Panc1 (cell line): ENCODE measurements at regions not wholly inside any gene's neighbourhood (a gene's known extent, or its start where the extent isn't known, plus 50 kb on each side); places are given as distances from the start of the nearest gene placed in this dataset.
A peak's percentile ranks its signal among the peaks of the same experiment; 100 is the strongest.

Experiments used
- ATAC-seq: fragments of 200-7000 bp; cut with Tn5 transposase; 2 replicates; pipeline ENCODE4 v1.9.1; 2020; ENCODE audit warnings: mild to moderate bottlenecking, moderate library complexity
- BruUV-seq: library from RNA; stranded (reverse); fragments of 400-500 nt; replicated peaks from 2 replicates; lab custom pipeline; 2021; lab: Mats Ljungman, UMichigan
- CTCF ChIA-PET: fragments of 300-600 bp; sonication (Branson Sonifier 250); formaldehyde crosslinking; loops from one replicate; lab custom pipeline; 2022; ENCODE audit warnings: antibody characterized with exemption; lab: Charles Lee
- POLR2A ChIA-PET: fragments of 300-600 bp; sonication (Branson Sonifier 250); formaldehyde crosslinking; loops from one replicate; lab custom pipeline; 2022; ENCODE audit warnings: antibody characterized with exemption; lab: Charles Lee
- DNase-seq: peaks from one replicate; pipeline ENCODE4 v3.0.0-alpha.2; 2010; ENCODE audit warnings: low read depth, low spot score
- H3K27ac ChIP-seq: 2 replicates; pipeline ENCODE4 v1.5.1; 2011; ENCODE audit warnings: mild to moderate bottlenecking, low read length, inconsistent platforms
- H3K27me3 ChIP-seq: fragments of 200-500 bp; sonication (Bioruptor generic); 2 replicates; pipeline ENCODE4 v1.6.0; 2014; ENCODE audit warnings: low read length, inconsistent platforms; ENCODE audit not compliant: control insufficient read depth, insufficient read depth
- H3K36me3 ChIP-seq: fragments of 200-500 bp; sonication (Bioruptor generic); 2 replicates; pipeline ENCODE4 v1.5.1; 2014; ENCODE audit warnings: inconsistent platforms, mild to moderate bottlenecking, low read length, moderate library complexity; ENCODE audit not compliant: control insufficient read depth, insufficient read depth
- H3K4me1 ChIP-seq: 2 replicates; pipeline ENCODE4 v1.5.1; 2011; ENCODE audit warnings: inconsistent platforms, mild to moderate bottlenecking, low read length, moderate library complexity; ENCODE audit not compliant: control insufficient read depth, insufficient read depth
- H3K4me3 ChIP-seq, 2 experiments: 2 replicates each; pipeline ENCODE4 v1.5.1; 2011 to 2012; ENCODE audit warnings: low read depth in 2 of 2, low read length in 2 of 2, mild to moderate bottlenecking in 2 of 2, inconsistent platforms in 1 of 2, moderate library complexity in 1 of 2
- H3K9me3 ChIP-seq: fragments of 200-500 bp; sonication (Bioruptor generic); 2 replicates; pipeline ENCODE4 v1.5.1; 2014; ENCODE audit warnings: low read depth, mild to moderate bottlenecking, inconsistent platforms, low read length, moderate library complexity; ENCODE audit not compliant: control insufficient read depth, insufficient read depth
- POLR2AphosphoS5 ChIP-seq: IDR thresholded peaks from 2 replicates; pipeline ENCODE4 v1.6.1; 2012; ENCODE audit warnings: mild to moderate bottlenecking, low read depth, low read length, moderate library complexity
- SIN3A ChIP-seq: IDR thresholded peaks from 2 replicates; pipeline ENCODE4 v1.6.1; 2012; ENCODE audit warnings: low read depth, mild to moderate bottlenecking, low read length, moderate library complexity, borderline replicate concordance; ENCODE audit not compliant: insufficient read depth
- TCF7L2 ChIP-seq: IDR thresholded peaks from 2 replicates; pipeline ENCODE4 v1.6.1; 2011; ENCODE audit warnings: mild to moderate bottlenecking, low read depth, low read length, inconsistent platforms
- in situ Hi-C: cut with HindIII; loops from 2 replicates; pipeline ENCODE4 v1.10.0; 2016; ENCODE audit warnings: low sequenced_read_pairs, low pct_unique_long_range_greater_than_20kb
- intact Hi-C: fragments of 100-400 bp; cut with micrococcal nuclease; formaldehyde crosslinking; loops from one replicate; pipeline ENCODE4 v1.10.0; 2022; ENCODE audit not compliant: unreplicated experiment
- TF ChIP-seq, protein P1 (sequence below), 2 experiments: IDR thresholded peaks; 2 replicates each; pipeline ENCODE4 v1.6.1; 2011 to 2012; ENCODE audit warnings: low read depth in 2 of 2, control low read depth in 1 of 2, low read length in 1 of 2, mild to moderate bottlenecking in 1 of 2, moderate library complexity in 1 of 2; ENCODE audit not compliant: insufficient read depth in 1 of 2
- TF ChIP-seq, protein P2 (sequence below): fragments of 450-650 bp; IDR thresholded peaks from 2 replicates; pipeline ENCODE4 v1.5.1; 2017; ENCODE audit warnings: mild to moderate bottlenecking

DNA sequence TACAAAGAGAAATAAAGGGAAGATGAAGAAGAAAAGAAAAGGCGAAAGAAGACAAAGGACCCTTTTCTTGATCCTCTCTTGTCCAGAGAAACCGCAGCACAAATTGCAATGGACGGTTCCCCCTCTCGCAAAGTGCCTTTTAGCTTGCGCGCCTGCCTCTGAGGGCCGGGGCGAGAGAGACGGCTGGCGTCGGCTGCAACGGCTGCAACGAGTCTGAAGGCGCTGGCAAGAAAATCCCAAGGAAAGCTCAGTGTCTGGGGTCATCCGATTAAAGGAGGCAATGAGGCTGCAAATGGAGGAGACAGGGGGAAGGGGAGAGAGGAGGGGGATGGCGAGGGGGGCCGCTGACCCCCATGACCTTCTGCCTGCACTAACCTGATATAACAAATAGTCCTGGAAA, 671.5 kb downstream of the MED13L start:
- no TSS peak for BruUV-seq
- ATAC-seq (no peak), DNase-seq (no peak)
- Histone ChIP-seq H3K36me3 (no peaks in the 10 kb centered on the region), H3K9me3 (no peaks in the 10 kb centered on the region), H3K4me3 (no peak overlapping the region), H3K27ac (no peak overlapping the region), H3K4me1 (no peaks in the 10 kb centered on the region), H3K27me3 (peaks cover 6% of the 10 kb centered on the region; the same call in 1 of the 2 replicates)
- CTCF ChIA-PET = no interaction called here
- POLR2A ChIA-PET = no interaction called here
- intact Hi-C loops = no loop called here
- in situ Hi-C loops = no loop called here
- TF ChIP-seq SIN3A (no peak), TCF7L2 (no peak), POLR2AphosphoS5 (no peak)
- TF ChIP-seq, protein P1, sequence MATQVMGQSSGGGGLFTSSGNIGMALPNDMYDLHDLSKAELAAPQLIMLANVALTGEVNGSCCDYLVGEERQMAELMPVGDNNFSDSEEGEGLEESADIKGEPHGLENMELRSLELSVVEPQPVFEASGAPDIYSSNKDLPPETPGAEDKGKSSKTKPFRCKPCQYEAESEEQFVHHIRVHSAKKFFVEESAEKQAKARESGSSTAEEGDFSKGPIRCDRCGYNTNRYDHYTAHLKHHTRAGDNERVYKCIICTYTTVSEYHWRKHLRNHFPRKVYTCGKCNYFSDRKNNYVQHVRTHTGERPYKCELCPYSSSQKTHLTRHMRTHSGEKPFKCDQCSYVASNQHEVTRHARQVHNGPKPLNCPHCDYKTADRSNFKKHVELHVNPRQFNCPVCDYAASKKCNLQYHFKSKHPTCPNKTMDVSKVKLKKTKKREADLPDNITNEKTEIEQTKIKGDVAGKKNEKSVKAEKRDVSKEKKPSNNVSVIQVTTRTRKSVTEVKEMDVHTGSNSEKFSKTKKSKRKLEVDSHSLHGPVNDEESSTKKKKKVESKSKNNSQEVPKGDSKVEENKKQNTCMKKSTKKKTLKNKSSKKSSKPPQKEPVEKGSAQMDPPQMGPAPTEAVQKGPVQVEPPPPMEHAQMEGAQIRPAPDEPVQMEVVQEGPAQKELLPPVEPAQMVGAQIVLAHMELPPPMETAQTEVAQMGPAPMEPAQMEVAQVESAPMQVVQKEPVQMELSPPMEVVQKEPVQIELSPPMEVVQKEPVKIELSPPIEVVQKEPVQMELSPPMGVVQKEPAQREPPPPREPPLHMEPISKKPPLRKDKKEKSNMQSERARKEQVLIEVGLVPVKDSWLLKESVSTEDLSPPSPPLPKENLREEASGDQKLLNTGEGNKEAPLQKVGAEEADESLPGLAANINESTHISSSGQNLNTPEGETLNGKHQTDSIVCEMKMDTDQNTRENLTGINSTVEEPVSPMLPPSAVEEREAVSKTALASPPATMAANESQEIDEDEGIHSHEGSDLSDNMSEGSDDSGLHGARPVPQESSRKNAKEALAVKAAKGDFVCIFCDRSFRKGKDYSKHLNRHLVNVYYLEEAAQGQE (IDR thresholded peaks at IDR 0.05; ENCODE audit: insufficient read depth in 1 of 2, low read depth in 2 of 2, low read length in 1 of 2) = no peak

- no peak for DNase-seq
- 0 out of 2 replicates have a peak, but pooled peaks have one; percentile 30 for ATAC-seq
Measured at GRCh38 chr12:115598871-115599811, 678.4 kb downstream of the MED13L start.

More at GRCh38 chr12:115598871-115599811, 678.4 kb downstream of the MED13L start:
- H3K4me1 ChIP-seq = no peaks in the 10 kb centered on the region
- no peaks in the 10 kb centered on the region for H3K36me3 ChIP-seq
- intact Hi-C loops = no loop called here
- H3K4me3 ChIP-seq = no peak overlapping the region
- in situ Hi-C loops = no loop called here
- H3K9me3 ChIP-seq = no peaks in the 10 kb centered on the region
- no peak overlapping the region for H3K27ac ChIP-seq
- H3K27me3 ChIP-seq = peaks cover 19% of the 10 kb centered on the region
- POLR2A ChIA-PET = no interaction called here
- CTCF ChIA-PET = no interaction called here
- no TSS peak for BruUV-seq
- TF ChIP-seq POLR2AphosphoS5 = no peak
- TF ChIP-seq, protein P1 (IDR thresholded peaks at IDR 0.05; ENCODE audit: insufficient read depth in 1 of 2, low read depth in 2 of 2, low read length in 1 of 2) = no peak
- no peak for TF ChIP-seq TCF7L2
- TF ChIP-seq, protein P2, sequence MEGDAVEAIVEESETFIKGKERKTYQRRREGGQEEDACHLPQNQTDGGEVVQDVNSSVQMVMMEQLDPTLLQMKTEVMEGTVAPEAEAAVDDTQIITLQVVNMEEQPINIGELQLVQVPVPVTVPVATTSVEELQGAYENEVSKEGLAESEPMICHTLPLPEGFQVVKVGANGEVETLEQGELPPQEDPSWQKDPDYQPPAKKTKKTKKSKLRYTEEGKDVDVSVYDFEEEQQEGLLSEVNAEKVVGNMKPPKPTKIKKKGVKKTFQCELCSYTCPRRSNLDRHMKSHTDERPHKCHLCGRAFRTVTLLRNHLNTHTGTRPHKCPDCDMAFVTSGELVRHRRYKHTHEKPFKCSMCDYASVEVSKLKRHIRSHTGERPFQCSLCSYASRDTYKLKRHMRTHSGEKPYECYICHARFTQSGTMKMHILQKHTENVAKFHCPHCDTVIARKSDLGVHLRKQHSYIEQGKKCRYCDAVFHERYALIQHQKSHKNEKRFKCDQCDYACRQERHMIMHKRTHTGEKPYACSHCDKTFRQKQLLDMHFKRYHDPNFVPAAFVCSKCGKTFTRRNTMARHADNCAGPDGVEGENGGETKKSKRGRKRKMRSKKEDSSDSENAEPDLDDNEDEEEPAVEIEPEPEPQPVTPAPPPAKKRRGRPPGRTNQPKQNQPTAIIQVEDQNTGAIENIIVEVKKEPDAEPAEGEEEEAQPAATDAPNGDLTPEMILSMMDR = no peak
- no peak for TF ChIP-seq SIN3A
